H9 (cell line): ENCODE measurements at regions not wholly inside any gene's neighbourhood (a gene's known extent, or its start where the extent isn't known, plus 50 kb on each side); places are given as distances from the start of the nearest gene placed in this dataset.
A peak's percentile ranks its signal among the peaks of the same experiment; 100 is the strongest.

Source experiments
- DNase-seq: peaks from one replicate; pipeline ENCODE4 v3.0.0-alpha.2; 2017
- H2AFZ ChIP-seq: one replicate; pipeline ENCODE4 v1.6.1; 2013; ENCODE audit warnings: mild to moderate bottlenecking, low read length, control low read depth, moderate library complexity
- H2AK5ac ChIP-seq: 2 replicates; pipeline ENCODE4 v1.6.1; 2013; ENCODE audit warnings: low read length, control low read depth, mixed read lengths; ENCODE audit not compliant: insufficient read length
- H2BK120ac ChIP-seq: one replicate; pipeline ENCODE4 v1.6.1; 2013; ENCODE audit warnings: low read depth, mild to moderate bottlenecking, low read length, control low read depth, inconsistent platforms; ENCODE audit not compliant: poor library complexity, severe bottlenecking
- H2BK12ac ChIP-seq: 2 replicates; pipeline ENCODE4 v1.6.1; 2013; ENCODE audit warnings: low read length, control low read depth, mixed read lengths, low read depth; ENCODE audit not compliant: insufficient read length
- H2BK15ac ChIP-seq: 2 replicates; pipeline ENCODE4 v1.6.1; 2013; ENCODE audit warnings: low read depth, low read length, control low read depth
- H2BK20ac ChIP-seq: one replicate; pipeline ENCODE4 v1.6.1; 2013; ENCODE audit warnings: low read depth, mild to moderate bottlenecking, low read length, control low read depth, inconsistent platforms; ENCODE audit not compliant: poor library complexity, severe bottlenecking
- H2BK5ac ChIP-seq: 2 replicates; pipeline ENCODE4 v1.6.1; 2013; ENCODE audit warnings: low read length, control low read depth, mixed read lengths; ENCODE audit not compliant: insufficient read length
- H3K14ac ChIP-seq: 2 replicates; pipeline ENCODE4 v1.6.1; 2013; ENCODE audit warnings: low read length, control low read depth; ENCODE audit not compliant: insufficient read depth
- H3K18ac ChIP-seq: 2 replicates; pipeline ENCODE4 v1.6.1; 2013; ENCODE audit warnings: low read depth, mild to moderate bottlenecking, mixed read lengths, low read length, control low read depth; ENCODE audit not compliant: insufficient read length
- H3K23ac ChIP-seq: 2 replicates; pipeline ENCODE4 v1.6.1; 2013; ENCODE audit warnings: low read length, control low read depth, mixed read lengths, low read depth; ENCODE audit not compliant: insufficient read length
- H3K23me2 ChIP-seq: 2 replicates; pipeline ENCODE4 v1.6.1; 2013; ENCODE audit warnings: low read depth, mild to moderate bottlenecking, mixed read lengths, low read length, control low read depth; ENCODE audit not compliant: insufficient read length, poor library complexity, severe bottlenecking
- H3K27ac ChIP-seq: 2 replicates; pipeline ENCODE4 v1.5.1; 2013; ENCODE audit warnings: low read length, control low read depth, mixed read lengths, low read depth; ENCODE audit not compliant: insufficient read length
- H3K27me3 ChIP-seq: 2 replicates; pipeline ENCODE4 v1.6.1; 2013; ENCODE audit warnings: low read length, control low read depth, inconsistent platforms; ENCODE audit not compliant: insufficient read depth
- H3K4ac ChIP-seq: 2 replicates; pipeline ENCODE4 v1.6.1; 2013; ENCODE audit warnings: low read depth, mild to moderate bottlenecking, control low read depth, inconsistent platforms, low read length, moderate library complexity
- H3K4me1 ChIP-seq: 2 replicates; pipeline ENCODE4 v1.6.1; 2013; ENCODE audit warnings: low read length, control low read depth, inconsistent platforms; ENCODE audit not compliant: insufficient read depth
- H3K4me2 ChIP-seq: 2 replicates; pipeline ENCODE4 v1.6.1; 2013; ENCODE audit warnings: low read length, control low read depth, mixed read lengths; ENCODE audit not compliant: insufficient read length, insufficient read depth
- H3K56ac ChIP-seq: 2 replicates; pipeline ENCODE4 v1.6.1; 2013; ENCODE audit warnings: low read depth, mild to moderate bottlenecking, mixed read lengths, low read length, control low read depth; ENCODE audit not compliant: insufficient read length
- H3K79me1 ChIP-seq: 2 replicates; pipeline ENCODE4 v1.6.1; 2013; ENCODE audit warnings: low read depth, mild to moderate bottlenecking, moderate library complexity, low read length, control low read depth, inconsistent platforms; ENCODE audit not compliant: insufficient read depth, poor library complexity, severe bottlenecking
- H3K79me2 ChIP-seq: 2 replicates; pipeline ENCODE4 v1.6.1; 2013; ENCODE audit warnings: low read length, control low read depth, inconsistent platforms; ENCODE audit not compliant: insufficient read depth
- H3K9ac ChIP-seq: 2 replicates; pipeline ENCODE4 v1.6.1; 2013; ENCODE audit warnings: low read length, control low read depth, mixed read lengths; ENCODE audit not compliant: insufficient read length; ENCODE audit errors: extremely low read depth
- H3K9me3 ChIP-seq: one replicate; pipeline ENCODE4 v1.6.1; 2013; ENCODE audit warnings: low read depth, low read length, inconsistent platforms; ENCODE audit not compliant: control insufficient read depth
- H3T11ph ChIP-seq: one replicate; pipeline ENCODE4 v1.6.1; 2013; ENCODE audit warnings: mild to moderate bottlenecking, low read length, control low read depth, inconsistent platforms
- H4K20me1 ChIP-seq: one replicate; pipeline ENCODE4 v1.6.1; 2013; ENCODE audit not compliant: control insufficient read depth, insufficient read length, insufficient read depth
- H4K5ac ChIP-seq: 2 replicates; pipeline ENCODE4 v1.6.1; 2013; ENCODE audit warnings: low read depth, mild to moderate bottlenecking, mixed read lengths, low read length, control low read depth; ENCODE audit not compliant: insufficient read length
- H4K8ac ChIP-seq: replicated peaks from 2 replicates; pipeline ENCODE4 v1.6.1; 2013; ENCODE audit warnings: low read length, control low read depth, mixed read lengths, low read depth; ENCODE audit not compliant: insufficient read length
- H4K91ac ChIP-seq: 2 replicates; pipeline ENCODE4 v1.6.1; 2013; ENCODE audit warnings: low read depth, mild to moderate bottlenecking, moderate library complexity, mixed read lengths, low read length, control low read depth; ENCODE audit not compliant: insufficient read length
- H3K27ac Mint-ChIP-seq, 3 experiments: 2 replicates in 2 of 3; 3 replicates in 1 of 3; pipeline ENCODE4 v1.8.0; 2020 to 2021; ENCODE audit warnings: mixed read lengths in 3 of 3, mild to moderate bottlenecking in 1 of 3, moderate library complexity in 1 of 3
- H3K27me3 Mint-ChIP-seq: 2 replicates; pipeline ENCODE4 v1.8.0; 2021; ENCODE audit warnings: low read depth, mild to moderate bottlenecking, moderate library complexity, mixed read lengths
- H3K36me3 Mint-ChIP-seq, 3 experiments: 2 replicates in 2 of 3; 3 replicates in 1 of 3; pipeline ENCODE4 v1.8.0; 2020 to 2021; ENCODE audit warnings: low read depth in 3 of 3, mixed read lengths in 3 of 3; ENCODE audit not compliant: insufficient read depth in 1 of 3
- H3K4me1 Mint-ChIP-seq, 2 experiments: 2 replicates each; pipeline ENCODE4 v1.8.0; 2020; ENCODE audit warnings: mixed read lengths in 2 of 2
- H3K4me3 Mint-ChIP-seq, 2 experiments: 2 replicates in 1 of 2; 3 replicates in 1 of 2; pipeline ENCODE4 v1.8.0; 2020 to 2021; ENCODE audit warnings: mild to moderate bottlenecking in 2 of 2, mixed read lengths in 2 of 2, moderate library complexity in 1 of 2
- H3K9me3 Mint-ChIP-seq, 2 experiments: 2 replicates in 1 of 2; 3 replicates in 1 of 2; pipeline ENCODE4 v1.8.0; 2020; ENCODE audit warnings: mild to moderate bottlenecking in 2 of 2, mixed read lengths in 2 of 2, moderate library complexity in 1 of 2
- WGBS: extraction: QIAGEN DNeasy Blood & Tissue Kit; methylation state at CpG from one replicate; pipeline ENCODE4 v1.1.7; 2013; ENCODE audit warnings: missing lambda C conversion rate, low lambda C conversion rate, mixed read lengths; ENCODE audit not compliant: insufficient read length; ENCODE audit errors: extremely low coverage; 5-methylcytosine and 5-hydroxymethylcytosine counted together
- TF ChIP-seq, protein P1 (sequence below): fragments of 200-600 bp; sonication (generic); conservative IDR thresholded peaks from 3 replicates; pipeline ENCODE4 v1.8.0; 2021; ENCODE audit warnings: antibody characterized with exemption, mild to moderate bottlenecking

DNA sequence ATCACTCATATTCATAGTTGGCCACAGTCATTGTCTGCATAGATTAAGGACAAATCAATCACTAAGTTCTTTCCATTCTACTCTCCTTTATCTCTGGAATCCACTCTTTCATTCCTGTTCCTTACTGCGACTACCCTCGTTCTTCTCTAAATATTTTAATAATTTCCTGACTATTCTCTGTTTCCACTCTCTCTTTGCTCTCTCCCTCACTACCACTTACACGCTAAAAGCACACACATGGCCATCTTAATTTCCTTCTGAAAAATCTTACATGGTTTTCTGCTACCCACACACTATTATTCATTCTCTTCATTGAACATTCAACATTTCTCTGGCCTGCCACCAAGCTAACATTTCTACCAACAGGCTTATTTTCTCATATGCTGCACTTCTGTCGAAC lies 279.6 kb upstream of the PLSCR5 start:
- no peak overlapping the region for H3K27ac ChIP-seq
- no peak overlapping the region for H2BK20ac ChIP-seq
- DNase-seq: no peak

More for the DNA sequence above, 279.6 kb upstream of the PLSCR5 start:
- Histone ChIP-seq H3K4ac (no peak overlapping the region), H2BK15ac (no peak overlapping the region), H4K20me1 (no peaks in the 10 kb centered on the region), H3K56ac (no peak overlapping the region), H2BK12ac (no peak overlapping the region), H3K23ac (no peak overlapping the region), H3K9ac (no peak overlapping the region), H3K4me1 (no peaks in the 10 kb centered on the region), H2AFZ (no peak overlapping the region), H2BK5ac (no peak overlapping the region), H3K14ac (no peak overlapping the region), H3K79me1 (no peaks in the 10 kb centered on the region), H3K27me3 (no peaks in the 10 kb centered on the region), H2AK5ac (no peak overlapping the region), H3K79me2 (no peaks in the 10 kb centered on the region), H2BK120ac (no peak overlapping the region), H3K23me2 (no peaks in the 10 kb centered on the region), H3T11ph (no peak overlapping the region), H3K18ac (no peak overlapping the region), H4K91ac (no peak overlapping the region), H3K9me3 (no peaks in the 10 kb centered on the region), H3K4me2 (no peak overlapping the region), H4K8ac (no peak overlapping the region), H4K5ac (no peak overlapping the region)
- H3K4me1 Mint-ChIP-seq: peaks cover 5 to 10% of the 10 kb centered on the region in 2 experiments
- no peaks in the 10 kb centered on the region for H3K27me3 Mint-ChIP-seq
- H3K9me3 Mint-ChIP-seq: no peaks in the 10 kb centered on the region
- no peaks in the 10 kb centered on the region for H3K36me3 Mint-ChIP-seq
- TF ChIP-seq, protein P1, sequence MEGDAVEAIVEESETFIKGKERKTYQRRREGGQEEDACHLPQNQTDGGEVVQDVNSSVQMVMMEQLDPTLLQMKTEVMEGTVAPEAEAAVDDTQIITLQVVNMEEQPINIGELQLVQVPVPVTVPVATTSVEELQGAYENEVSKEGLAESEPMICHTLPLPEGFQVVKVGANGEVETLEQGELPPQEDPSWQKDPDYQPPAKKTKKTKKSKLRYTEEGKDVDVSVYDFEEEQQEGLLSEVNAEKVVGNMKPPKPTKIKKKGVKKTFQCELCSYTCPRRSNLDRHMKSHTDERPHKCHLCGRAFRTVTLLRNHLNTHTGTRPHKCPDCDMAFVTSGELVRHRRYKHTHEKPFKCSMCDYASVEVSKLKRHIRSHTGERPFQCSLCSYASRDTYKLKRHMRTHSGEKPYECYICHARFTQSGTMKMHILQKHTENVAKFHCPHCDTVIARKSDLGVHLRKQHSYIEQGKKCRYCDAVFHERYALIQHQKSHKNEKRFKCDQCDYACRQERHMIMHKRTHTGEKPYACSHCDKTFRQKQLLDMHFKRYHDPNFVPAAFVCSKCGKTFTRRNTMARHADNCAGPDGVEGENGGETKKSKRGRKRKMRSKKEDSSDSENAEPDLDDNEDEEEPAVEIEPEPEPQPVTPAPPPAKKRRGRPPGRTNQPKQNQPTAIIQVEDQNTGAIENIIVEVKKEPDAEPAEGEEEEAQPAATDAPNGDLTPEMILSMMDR: no peak
- H3K27ac Mint-ChIP-seq: 0 out of 7 replicates have a peak overlapping the region, but pooled peaks of 1 of the 3 experiments have one; percentile 2
- WGBS: 100% methylated on average over 2 of the region's 4 CpGs
- H3K4me3 Mint-ChIP-seq: no peak overlapping the region
